ENCODE measurements at regions not wholly inside any gene's neighbourhood (a gene's known extent, or its start where the extent isn't known, plus 50 kb on each side); places are given as distances from the start of the nearest gene placed in this dataset.

DNA sequence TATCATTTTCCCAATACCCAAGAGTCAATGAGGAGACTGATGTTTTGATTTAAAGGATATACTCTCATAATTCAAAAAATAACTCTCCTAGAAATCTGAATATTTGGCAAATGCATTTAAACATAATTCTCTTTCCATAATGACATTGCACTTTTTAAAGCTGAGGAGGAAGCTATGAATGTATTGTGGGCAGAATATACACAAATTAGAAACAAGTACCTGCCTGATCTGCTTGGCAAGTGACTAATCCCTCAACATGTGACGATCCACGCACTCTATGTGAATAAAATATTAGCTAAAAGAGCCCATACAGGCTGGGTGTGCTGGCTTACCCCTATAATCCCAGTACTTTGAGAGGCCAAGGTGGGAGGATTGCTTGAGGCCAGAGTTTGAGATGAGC, 88.3 kb upstream of the CCDC28A start:
- no peak for TF ChIP-seq POLR2A (IDR thresholded peaks at IDR 0.05)
- TF ChIP-seq, protein P1, sequence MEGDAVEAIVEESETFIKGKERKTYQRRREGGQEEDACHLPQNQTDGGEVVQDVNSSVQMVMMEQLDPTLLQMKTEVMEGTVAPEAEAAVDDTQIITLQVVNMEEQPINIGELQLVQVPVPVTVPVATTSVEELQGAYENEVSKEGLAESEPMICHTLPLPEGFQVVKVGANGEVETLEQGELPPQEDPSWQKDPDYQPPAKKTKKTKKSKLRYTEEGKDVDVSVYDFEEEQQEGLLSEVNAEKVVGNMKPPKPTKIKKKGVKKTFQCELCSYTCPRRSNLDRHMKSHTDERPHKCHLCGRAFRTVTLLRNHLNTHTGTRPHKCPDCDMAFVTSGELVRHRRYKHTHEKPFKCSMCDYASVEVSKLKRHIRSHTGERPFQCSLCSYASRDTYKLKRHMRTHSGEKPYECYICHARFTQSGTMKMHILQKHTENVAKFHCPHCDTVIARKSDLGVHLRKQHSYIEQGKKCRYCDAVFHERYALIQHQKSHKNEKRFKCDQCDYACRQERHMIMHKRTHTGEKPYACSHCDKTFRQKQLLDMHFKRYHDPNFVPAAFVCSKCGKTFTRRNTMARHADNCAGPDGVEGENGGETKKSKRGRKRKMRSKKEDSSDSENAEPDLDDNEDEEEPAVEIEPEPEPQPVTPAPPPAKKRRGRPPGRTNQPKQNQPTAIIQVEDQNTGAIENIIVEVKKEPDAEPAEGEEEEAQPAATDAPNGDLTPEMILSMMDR (IDR thresholded peaks at IDR 0.05), result no peak
